ENCODE measurements at regions not wholly inside any gene's neighbourhood (a gene's known extent, or its start where the extent isn't known, plus 50 kb on each side); places are given as distances from the start of the nearest gene placed in this dataset.

- TF ChIP-seq CTCF (IDR thresholded peaks at IDR 0.05; ENCODE audit: borderline replicate concordance, extremely low read depth, low read length, poor library complexity, severe bottlenecking) (no peak), EZH2 (IDR thresholded peaks at IDR 0.05; ENCODE audit: borderline replicate concordance, low read depth, low read length, severe bottlenecking) (no peak)
These were observed 144.7 kb upstream of the SHB start for GRCh38 chr9:38213631-38214299.

Measured in DND-41 (cell line).